ENCODE measurements at regions not wholly inside any gene's neighbourhood (a gene's known extent, or its start where the extent isn't known, plus 50 kb on each side); places are given as distances from the start of the nearest gene placed in this dataset.
"Not testable (repeated sequence)": the region's sequence is repeated elsewhere in the genome, so short reads cannot be mapped to it uniquely, and the experiment has no call there.

- Histone ChIP-seq H3K27ac (no peak overlapping the region), H3K4me1 (no peaks in the 10 kb centered on the region), H3K36me3 (no peaks in the 10 kb centered on the region), H3K9me3 (no peaks in the 10 kb centered on the region), H3K27me3 (no peaks in the 10 kb centered on the region), H3K4me3 (no peak overlapping the region)
- DNase-seq = no peak
- no peak for TF ChIP-seq POLR2A (IDR thresholded peaks at IDR 0.05)
- no peak for TF ChIP-seq CTCF (IDR thresholded peaks at IDR 0.05)
- intact Hi-C loops (cut with DNase I; ENCODE audit: low total_unique reads) = no loop called here
These were observed 305.8 kb downstream of the KIF20B start for GRCh38 chr10:90007226-90007625.

- DNase-seq; H3K9me3 ChIP-seq; H3K27ac ChIP-seq; H3K4me3 ChIP-seq; H3K4me1 ChIP-seq; H3K36me3 ChIP-seq; H3K27me3 ChIP-seq; intact Hi-C loops (cut with DNase I; ENCODE audit: low total_unique reads): not testable (repeated sequence)
These were observed 309.9 kb downstream of the KIF20B start for GRCh38 chr10:90011281-90011680.

- Histone ChIP-seq H3K4me1 (no peaks in the 10 kb centered on the region), H3K36me3 (no peaks in the 10 kb centered on the region), H3K27me3 (no peaks in the 10 kb centered on the region), H3K9me3 (no peaks in the 10 kb centered on the region), H3K4me3 (no peak overlapping the region), H3K27ac (no peak overlapping the region)
- TF ChIP-seq CTCF (IDR thresholded peaks at IDR 0.05) (no peak), POLR2A (IDR thresholded peaks at IDR 0.05) (no peak)
- no peak for DNase-seq
- intact Hi-C loops (cut with DNase I; ENCODE audit: low total_unique reads) = no loop called here
These were observed 317.4 kb downstream of the KIF20B start for GRCh38 chr10:90018819-90019218.

GRCh38 chr10:90020506-90020905 lies 319.1 kb downstream of the KIF20B start:
- TF ChIP-seq POLR2A (IDR thresholded peaks at IDR 0.05) (no peak), CTCF (IDR thresholded peaks at IDR 0.05) (no peak)
- no peak overlapping the region for H3K4me3 ChIP-seq
- no peaks in the 10 kb centered on the region for H3K4me1 ChIP-seq
- no peak for DNase-seq
- no peaks in the 10 kb centered on the region for H3K36me3 ChIP-seq
- H3K9me3 ChIP-seq = no peaks in the 10 kb centered on the region
- H3K27ac ChIP-seq = no peak overlapping the region
- no peaks in the 10 kb centered on the region for H3K27me3 ChIP-seq
- intact Hi-C loops (cut with DNase I; ENCODE audit: low total_unique reads) = no loop called here

- intact Hi-C loops (cut with DNase I; ENCODE audit: low total_unique reads) = no loop called here
- no peaks in the 10 kb centered on the region for H3K9me3 ChIP-seq
- H3K4me1 ChIP-seq = no peaks in the 10 kb centered on the region
- no peak overlapping the region for H3K4me3 ChIP-seq
- no peak overlapping the region for H3K27ac ChIP-seq
- no peak for DNase-seq
- no peaks in the 10 kb centered on the region for H3K36me3 ChIP-seq
- peaks cover 0 to 3% of the 10 kb centered on the region in 2 donors for H3K27me3 ChIP-seq
- no peak for TF ChIP-seq CTCF (IDR thresholded peaks at IDR 0.05)
These were observed 322.6 kb downstream of the KIF20B start for GRCh38 chr10:90023950-90024349.

GRCh38 chr10:90028312-90028711 lies 326.9 kb downstream of the KIF20B start:
- Histone ChIP-seq H3K4me1 (no peaks in the 10 kb centered on the region), H3K27ac (no peak overlapping the region), H3K36me3 (no peaks in the 10 kb centered on the region), H3K4me3 (no peak overlapping the region), H3K27me3 (peaks cover 0 to 3% of the 10 kb centered on the region in 2 donors), H3K9me3 (no peaks in the 10 kb centered on the region)
- TF ChIP-seq CTCF (IDR thresholded peaks at IDR 0.05) = no peak
- TF ChIP-seq POLR2A (IDR thresholded peaks at IDR 0.05) = no peak
- DNase-seq = no peak
- intact Hi-C loops (cut with DNase I; ENCODE audit: low total_unique reads) = no loop called here
